NCI-H2196 treated with DMSO at 0.1 percent for 48 hours (cell line): ENCODE measurements at regions not wholly inside any gene's neighbourhood (a gene's known extent, or its start where the extent isn't known, plus 50 kb on each side); places are given as distances from the start of the nearest gene placed in this dataset.
"Not testable (repeated sequence)": the region's sequence is repeated elsewhere in the genome, so short reads cannot be mapped to it uniquely, and the experiment has no call there.

Experiments used
- DNase-seq: peaks from one replicate; lab custom pipeline; 2025; ENCODE audit not compliant: unreplicated experiment; lab: John Stamatoyannopoulos, UW

GRCh38 chr21:35540950-35541638, 492.0 kb upstream of the RUNX1 start:
- DNase-seq = no peak

DNA sequence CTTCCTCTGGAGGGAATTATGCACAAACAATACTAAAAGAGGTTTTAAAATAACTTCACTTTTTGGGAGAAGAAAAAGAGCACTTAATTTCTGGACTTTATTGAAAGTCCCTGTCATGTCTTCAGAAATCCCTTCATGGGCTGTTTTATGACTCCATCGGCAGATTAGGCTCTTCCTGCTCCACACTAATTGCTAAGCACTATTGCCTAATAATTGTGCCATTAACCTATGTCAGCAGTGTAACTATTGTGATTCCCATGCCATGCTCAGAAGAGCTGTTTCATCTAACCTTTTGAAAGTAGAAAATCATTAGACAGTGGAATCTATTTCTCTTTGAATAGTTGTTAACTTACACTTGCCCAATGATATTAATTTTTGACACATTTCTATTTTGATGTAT, 489.3 kb upstream of the RUNX1 start:
- no peak for DNase-seq

DNA sequence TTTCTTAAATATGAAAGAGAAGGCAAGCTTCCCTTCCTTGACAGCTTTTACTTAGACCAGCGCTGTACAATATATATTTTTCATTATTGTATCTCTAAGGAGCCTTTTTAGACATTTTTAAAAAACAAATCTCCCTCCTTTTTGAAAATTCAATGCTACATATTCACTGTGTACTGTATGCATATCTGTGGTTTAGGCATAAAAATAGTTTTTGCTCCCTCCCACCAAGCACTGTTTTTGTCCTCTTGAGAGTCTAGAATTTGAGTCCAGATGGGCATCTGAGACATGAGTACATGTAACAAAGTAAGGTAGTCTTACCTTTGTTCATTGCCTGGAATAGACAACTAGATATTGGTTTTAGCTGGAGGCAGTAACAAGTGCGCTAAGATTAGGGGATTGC, 488.5 kb upstream of the RUNX1 start:
- no peak for DNase-seq

DNA sequence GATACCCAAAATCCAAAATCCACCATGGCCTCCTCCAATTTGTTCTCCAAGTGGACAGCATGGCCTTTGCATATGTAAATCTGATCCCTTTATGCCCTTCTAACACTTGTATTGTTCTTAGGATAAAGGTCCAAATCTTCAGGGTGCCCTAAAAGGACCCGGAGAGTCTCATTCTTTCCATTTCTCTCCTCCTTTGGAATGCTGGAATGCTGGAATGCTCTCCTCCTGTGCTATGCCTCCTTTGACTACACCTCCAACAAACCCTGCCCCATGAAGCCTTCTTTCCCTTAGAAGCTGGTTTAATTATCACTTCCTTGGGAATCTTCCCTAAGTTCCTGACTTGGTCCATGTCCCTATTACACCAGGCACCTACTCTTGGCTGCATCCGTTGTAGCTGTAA, 484.8 kb upstream of the RUNX1 start:
- DNase-seq = no peak

- DNase-seq = no peak
Measured at GRCh38 chr21:35530766-35531165, 481.7 kb upstream of the RUNX1 start.

DNA sequence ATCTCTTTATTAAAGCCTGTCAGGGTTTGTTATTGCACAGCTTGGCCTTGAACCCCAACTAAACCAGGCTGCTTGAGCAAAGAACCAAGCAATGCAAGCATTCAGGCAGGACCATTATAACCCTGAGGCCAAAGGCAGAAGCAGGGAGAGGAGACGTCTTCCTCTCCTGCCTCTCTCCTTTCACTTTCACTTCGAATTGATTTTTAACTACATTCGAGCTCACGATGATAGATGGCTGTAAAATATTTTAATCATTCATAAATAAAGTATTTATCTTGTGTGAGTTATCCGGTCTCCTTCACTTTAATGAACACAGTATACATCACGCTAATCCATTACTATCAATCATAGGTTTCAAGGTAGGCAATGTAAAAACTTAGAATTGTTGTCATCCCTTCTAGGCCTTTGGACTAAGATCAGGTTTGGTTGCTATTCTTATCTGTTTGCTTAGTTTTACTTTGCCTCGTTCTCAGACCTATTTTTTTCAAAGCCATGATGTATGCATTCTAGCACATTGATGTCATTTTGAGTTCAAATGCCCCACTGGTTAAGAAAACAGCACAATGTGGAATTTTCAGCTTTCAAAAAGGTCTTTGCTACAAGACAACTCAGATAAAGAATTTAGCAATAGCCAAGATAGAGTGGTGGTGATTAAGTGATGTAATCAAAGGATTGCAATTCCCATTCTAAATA, 480.2 kb upstream of the RUNX1 start:
- DNase-seq = no peak

DNA sequence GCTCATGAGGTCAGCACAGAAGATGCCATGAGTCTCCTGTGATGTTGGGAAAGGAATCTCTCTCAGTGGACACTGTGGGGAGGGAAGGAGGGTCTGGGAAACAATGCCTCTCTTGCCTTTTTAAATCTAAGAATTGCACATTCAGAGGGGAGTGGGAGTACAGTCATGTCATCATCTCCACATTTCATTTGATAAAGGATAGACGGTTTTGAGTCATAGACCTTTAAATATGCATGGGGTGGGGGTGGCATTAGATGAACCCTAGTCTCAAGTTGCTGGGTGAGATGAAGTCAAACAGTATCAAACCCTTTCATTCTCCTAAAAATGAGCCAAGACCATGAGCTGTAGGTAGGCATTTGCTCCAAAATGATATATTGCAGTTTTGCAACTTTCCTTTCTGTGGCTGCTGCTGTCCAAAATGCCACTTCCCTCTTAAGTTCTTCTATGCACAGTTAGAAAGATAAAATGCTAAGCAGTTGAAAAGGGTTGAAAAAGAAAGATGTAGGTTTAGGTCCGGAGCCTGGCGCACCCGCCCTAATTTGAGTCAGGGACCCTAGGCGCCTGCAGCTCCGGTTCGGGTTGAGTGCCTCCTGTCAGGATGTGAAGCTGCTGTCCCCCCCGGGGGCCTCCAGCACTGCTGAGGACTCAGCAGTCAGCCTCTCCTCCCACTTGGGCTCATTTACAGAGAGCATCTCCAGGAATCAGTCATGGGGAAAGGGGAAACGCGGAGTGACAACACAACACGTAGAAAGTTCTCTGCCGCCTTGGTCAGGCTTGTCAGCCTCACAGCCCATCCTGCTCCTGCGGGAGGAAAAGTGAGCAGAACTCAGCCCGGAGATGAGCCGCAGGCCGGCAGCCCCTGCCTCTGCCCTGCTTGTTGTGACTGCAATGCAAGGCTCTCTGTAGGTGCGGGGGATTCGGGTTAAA, 479.3 kb upstream of the RUNX1 start:
- DNase-seq = no peak

DNA sequence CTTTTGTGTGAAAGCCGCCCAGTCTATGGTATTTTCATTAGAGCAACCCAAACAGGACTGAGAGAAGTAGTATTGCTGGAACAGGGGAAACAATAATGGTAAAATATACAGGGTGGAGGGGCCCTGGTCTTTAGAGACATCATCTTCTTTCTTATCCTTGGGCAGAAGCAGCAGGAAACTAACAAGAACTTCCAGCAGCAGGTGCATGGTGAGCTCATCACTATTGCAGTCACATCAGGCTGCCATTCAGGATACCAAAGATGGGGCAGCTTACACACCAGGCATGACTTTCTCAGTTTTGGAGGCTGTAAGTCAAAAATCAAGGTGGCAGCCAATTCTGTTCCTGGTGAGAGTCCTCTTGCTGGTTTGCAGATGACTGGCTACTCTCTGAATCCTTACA, 478.3 kb upstream of the RUNX1 start:
- no peak for DNase-seq

DNA sequence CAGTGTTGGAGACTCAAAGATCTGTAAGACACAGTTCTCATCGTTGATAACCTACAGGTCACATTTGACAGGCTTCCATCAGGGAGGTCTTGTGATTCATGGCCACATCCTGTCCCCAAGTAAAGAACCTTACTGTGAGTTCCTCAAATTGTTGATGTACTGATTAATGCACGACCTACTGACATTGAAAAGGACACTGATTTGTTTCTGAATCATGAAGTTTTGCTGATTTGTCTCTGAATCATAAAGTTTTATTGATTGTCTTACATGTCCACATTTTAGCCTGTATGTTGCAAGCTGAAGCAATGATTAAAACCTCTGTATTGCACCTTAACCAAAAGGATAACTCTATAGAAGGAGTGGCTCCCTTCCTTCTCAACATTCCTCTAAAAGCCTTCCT, 476.3 kb upstream of the RUNX1 start:
- no peak for DNase-seq

GRCh38 chr21:35521852-35522505, 472.9 kb upstream of the RUNX1 start:
- no peak for DNase-seq

- no peak for DNase-seq
Measured at GRCh38 chr21:35521293-35521692, 472.2 kb upstream of the RUNX1 start.

- DNase-seq = no peak
Measured at GRCh38 chr21:35520856-35521255, 471.8 kb upstream of the RUNX1 start.

GRCh38 chr21:35520302-35520701, 471.2 kb upstream of the RUNX1 start:
- no peak for DNase-seq

- DNase-seq = no peak
Measured at GRCh38 chr21:35517865-35518264, 468.8 kb upstream of the RUNX1 start.

GRCh38 chr21:35516292-35516691, 467.2 kb upstream of the RUNX1 start:
- DNase-seq = not testable (repeated sequence)

GRCh38 chr21:35512346-35512745, 463.2 kb upstream of the RUNX1 start:
- no peak for DNase-seq

- DNase-seq = no peak
Measured at GRCh38 chr21:35511696-35512162, 462.6 kb upstream of the RUNX1 start.

DNA sequence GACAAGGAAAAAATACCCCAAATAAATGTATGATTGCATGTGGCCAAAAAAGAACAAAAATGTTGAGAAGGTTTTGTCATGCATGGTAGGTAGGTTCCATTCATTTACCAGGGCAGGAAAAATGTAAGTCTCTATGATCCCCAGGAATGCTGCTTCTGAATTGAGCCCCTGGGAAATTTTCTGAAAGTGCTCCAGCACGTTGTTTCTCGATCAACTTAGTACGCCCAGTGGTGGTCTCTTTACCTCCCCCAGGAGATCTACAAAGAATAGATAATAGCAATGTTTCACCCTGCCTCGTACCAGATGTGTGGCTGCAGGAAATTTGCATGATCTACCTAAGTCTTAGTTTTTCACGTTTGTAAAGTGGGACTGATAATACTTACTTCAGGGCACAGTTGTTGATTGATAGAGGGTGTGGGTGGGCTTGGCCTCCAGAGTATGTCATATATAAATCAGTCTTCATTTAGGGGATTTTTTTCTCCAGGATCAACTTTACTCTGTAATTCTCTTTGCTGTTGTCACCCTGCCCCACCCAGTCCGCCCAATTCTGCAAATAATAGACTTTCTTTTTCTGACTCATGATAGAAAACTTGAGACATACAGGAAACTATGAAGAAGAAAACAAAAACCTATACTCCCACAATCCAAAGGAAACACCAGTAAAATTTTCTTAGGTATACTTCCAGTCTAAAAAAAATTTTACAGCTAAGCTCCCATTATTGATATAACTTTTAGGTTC, 462.0 kb upstream of the RUNX1 start:
- DNase-seq = no peak

- DNase-seq = no peak
Measured at GRCh38 chr21:35510294-35510693, 461.2 kb upstream of the RUNX1 start.

- DNase-seq = no peak
Measured at GRCh38 chr21:35509001-35509704, 460.1 kb upstream of the RUNX1 start.
